SKM-1 (cell line): ENCODE measurements at regions not wholly inside any gene's neighbourhood (a gene's known extent, or its start where the extent isn't known, plus 50 kb on each side); places are given as distances from the start of the nearest gene placed in this dataset.
"Not testable (repeated sequence)": the region's sequence is repeated elsewhere in the genome, so short reads cannot be mapped to it uniquely, and the experiment has no call there.

Experiments
- DNase-seq: peaks from one replicate; lab custom pipeline; 2025; ENCODE audit not compliant: unreplicated experiment; lab: John Stamatoyannopoulos, UW

DNA sequence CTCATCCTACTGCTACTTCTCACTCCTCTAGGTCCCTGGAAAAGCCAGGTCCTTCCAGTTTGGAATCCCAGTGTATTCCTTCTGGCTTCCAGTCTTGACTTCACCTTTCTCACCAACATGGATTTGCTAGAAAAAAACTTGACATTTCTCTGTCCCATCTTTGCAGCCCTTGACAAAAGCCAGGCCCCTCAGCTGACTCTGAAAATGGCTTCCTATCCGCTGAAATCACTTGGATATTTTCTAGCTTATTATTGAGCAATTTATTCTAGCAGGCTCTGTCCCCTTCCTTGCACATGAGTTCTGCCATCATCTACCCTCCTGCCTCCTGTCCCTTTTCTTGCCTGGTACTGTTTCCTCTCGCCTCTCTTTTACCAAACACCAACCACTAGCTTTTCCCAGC is 427.2 kb downstream of the BUD13 start:
- no peak for DNase-seq

DNA sequence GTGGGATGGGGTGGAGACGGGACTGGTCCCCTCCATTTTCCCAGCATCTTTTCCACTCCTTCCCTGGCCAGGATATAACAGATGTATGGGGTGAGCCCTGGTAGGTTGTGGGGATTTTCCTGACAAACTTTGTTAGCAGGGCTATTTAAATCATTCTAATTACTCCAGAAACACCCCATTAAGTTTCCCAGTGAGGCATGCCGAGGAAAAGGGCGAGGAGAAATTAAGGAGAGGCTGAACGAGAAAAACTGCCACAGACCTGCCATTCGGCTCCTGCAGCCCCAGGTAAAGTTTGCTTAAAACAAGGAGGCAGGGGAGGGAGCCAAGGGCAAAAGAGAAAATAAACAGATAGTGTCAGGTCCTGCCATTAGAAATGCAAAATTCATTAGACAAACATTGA is 428.2 kb downstream of the BUD13 start:
- DNase-seq: no peak

DNA sequence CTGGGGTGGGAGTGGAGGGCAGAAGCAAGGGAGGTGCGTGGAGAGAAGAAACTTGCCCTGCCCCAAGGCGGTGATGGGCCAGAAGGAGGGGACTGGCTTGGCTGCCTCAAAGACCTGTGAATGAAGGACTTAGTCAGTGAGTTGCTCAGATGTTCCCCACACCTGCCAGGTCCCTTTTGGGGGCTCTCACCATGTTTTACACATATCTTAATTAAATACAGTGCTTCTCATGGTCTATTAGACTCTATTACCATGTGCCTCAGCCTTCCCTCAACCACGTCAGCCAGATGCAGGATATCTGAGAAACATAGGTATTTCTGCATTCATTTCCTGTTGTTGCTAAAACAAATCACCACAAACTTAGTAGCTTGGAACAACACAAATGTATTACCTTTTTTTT is 429.5 kb downstream of the BUD13 start:
- DNase-seq: no peak

DNA sequence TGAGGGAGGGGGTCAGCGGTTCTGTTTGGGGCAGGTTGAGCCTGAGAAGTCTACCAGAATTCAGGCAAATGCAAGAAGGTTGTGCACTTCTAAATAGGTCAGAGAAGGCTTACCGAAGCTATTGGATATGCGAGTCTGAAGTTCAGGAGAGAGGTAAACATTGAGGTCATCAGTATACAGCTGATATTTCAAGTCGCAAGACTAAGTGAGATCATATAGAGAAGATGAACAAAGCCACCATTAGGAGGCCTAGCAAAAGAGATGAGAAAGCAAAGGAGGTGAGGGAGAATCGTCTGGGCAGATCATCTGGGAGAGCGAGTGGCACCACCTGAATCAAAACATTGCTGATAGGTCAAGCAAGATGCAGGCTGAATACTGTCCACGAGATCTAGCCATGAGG is 430.6 kb downstream of the BUD13 start:
- no peak for DNase-seq

DNA sequence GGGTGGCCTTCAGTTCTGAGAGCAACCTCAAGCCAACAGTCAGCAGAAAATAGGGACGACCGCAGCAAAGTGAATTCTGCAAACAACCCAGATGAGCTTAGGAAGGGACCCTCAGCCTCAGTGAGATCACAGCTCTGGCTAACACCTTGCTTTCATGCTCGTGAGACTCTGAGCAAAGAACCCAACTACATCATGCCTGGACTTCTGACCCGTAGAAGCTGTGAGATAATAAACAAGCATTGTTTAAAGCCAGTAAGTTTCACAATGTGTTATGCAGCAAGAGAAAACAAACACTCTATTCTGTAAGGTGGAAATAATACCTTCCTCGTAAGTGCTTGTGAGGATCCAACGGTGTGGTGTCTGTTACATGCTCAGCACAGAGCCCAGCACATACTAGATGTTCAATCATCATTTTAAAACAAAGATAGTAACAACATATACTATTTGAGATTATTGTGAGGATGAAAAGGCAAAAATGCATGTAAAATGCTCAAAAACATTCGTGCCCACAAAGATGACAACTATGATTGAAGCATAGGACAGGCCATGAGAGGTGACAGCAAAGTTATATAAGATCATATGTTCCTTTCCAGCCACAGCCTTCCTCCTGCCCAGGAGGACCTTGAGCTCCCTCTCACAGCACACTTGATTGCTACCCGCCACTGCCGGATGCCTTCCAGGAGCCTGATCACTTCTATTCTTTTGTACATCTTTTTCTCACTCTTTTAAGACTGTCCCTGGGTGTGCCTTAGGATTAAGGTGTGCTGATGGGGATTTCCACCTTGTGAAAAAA is 433.3 kb downstream of the BUD13 start:
- DNase-seq: no peak

DNA sequence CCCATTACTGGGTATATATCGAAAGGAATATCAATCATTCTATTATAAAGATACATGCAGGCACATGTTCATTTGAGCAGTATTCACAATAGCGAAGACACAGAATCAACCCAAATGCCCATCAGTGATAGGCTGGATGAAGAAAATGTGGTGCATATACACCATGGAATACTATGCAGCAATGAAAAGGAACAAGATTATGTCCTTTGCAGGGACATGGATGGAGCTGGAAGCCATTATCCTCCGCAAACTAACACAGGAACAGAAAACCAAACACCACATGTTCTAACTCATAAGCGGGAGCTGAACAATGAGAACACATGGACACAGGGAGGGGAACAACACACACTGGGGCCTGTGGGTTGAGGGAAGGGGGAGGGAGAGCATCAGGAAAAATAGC is 434.3 kb downstream of the BUD13 start:
- DNase-seq: not testable (repeated sequence)

DNA sequence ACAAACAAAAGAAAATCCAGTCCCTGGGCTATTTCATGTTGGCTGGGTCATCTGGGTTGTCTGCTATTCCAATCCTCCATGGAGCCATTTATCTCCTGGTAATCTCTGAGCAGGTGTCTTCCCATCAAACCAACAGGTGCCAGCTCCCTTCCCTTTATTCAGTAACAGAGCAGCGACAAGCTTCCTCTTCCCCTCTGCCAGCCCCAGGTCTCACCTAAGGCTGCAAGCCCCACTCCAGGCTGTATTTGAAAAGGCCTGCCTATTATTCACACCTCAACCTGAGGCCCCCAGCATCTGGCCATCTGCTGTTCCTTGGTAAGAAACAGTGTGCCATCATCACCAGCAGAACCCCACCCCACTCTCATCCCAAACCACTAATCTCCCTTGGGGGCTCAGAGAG is 436.2 kb downstream of the BUD13 start:
- no peak for DNase-seq

DNA sequence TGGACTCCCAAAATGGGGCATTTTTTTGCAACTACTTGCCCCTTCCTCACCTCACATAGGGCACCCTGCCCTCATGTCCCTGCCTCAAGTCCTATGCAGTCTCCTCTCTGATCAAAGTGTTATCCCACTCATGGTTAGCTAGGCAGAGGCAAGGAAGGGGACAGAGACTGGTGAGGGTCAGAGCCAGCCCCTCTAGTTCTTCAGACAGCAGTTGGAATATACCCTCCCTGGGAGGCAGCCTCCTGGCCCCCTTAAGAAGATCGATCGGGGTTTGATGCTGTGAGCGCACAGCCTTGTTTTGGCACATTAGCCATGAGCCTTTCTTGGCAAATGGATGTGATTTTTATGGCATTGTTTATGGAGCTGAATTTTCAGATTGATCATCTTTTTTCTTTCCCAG is 436.9 kb downstream of the BUD13 start:
- no peak for DNase-seq

DNA sequence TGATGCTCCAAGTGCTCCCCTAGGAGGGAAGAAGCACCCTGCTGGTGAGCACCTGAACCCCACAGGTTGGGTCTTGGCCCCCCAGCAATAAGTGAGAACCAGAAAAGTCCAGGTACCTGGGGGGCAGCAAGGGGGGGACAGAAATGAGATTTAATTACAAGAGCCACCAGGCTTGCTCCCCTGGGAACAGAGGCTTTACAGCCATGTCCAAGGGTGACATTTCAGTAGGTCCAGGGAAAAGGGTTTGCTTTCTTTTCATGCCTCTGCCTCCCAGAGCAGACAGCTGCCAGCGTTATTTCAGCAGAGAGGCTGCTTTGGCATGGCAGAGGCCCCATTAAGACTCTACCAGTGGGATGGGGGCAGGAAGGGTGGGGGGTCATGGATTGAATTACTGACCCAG is 437.7 kb downstream of the BUD13 start:
- DNase-seq: no peak

DNA sequence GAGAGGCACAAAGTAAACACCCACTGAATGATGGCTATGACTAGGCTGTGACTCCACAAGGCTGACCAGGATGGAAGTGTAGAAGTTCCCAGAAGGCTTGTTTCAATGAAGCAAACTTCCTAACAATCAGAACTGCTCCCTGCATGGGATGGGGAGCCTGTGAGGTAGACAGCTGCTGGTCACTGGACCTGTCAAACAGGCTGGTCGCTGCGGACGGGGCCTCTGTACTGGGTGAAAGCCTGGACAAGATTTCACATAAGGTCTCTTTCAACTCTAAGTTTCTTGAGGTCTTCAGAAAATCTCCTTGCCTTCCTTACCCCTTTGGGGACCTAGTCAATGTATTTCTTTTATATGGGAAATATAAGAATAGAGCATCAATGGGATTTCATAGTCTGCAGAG is 438.2 kb downstream of the BUD13 start:
- no peak for DNase-seq

DNA sequence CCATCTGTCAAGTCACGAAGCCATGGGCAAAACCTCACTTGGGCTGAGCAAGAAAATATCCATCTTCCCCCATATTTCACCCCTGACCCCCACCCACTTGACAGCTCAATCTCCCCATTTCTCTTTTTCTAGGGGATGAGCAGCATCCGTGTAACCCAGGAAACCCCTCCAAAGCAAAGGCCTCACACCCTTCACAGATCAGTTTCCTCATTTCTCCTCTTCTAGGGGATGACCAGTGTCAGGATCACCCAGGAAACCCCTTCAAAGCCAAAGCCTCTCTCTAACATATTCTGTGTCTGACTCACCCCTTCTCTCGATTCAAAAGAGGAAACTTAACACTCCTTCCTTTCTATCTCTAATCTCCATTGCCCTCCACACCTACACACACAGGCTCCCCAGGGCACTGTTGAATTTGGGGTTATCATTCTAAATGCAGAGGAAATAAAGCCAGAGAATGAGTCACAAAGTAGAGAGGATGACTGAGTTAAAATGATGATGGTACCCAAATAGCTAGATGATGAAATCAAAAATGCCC is 439.7 kb downstream of the BUD13 start:
- DNase-seq: no peak

DNA sequence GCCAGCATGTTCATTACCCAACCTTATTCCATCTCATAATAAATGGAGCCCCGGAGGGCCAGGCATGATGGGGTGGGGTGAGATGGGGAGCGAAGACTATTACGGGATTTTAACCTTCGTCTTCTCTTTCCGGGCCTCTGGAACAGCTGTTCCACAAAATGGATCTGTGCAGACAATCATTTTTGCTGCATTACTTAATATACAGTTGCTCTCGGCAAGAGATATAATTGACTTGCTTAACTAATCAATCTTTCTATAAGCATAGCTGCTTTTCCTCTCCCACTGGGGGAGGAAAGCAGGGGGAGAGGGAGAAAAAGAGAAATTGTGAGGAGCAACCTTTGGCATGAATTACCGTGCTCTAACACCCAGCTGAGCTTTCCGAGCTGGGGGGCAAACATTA is 440.4 kb downstream of the BUD13 start:
- no peak for DNase-seq

DNA sequence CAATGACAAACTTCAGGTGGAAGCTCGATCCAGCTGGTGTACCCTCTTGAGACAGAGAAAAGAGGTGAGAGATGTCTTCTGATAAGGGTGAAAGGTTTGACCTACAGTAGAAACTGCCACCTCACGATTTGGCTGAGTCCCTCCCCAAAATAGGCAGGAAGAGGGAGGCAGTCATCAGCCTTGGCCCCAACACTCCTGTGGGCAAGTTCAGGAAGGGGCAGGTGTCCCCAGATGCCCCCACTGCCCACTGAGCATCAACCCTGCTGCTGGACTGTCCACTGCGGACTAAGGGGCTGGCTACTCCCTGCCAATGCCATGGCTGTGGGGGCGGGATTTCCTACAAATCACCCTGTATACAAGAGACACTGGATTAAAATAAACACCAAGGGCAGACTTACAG is 441.4 kb downstream of the BUD13 start:
- DNase-seq: no peak

DNA sequence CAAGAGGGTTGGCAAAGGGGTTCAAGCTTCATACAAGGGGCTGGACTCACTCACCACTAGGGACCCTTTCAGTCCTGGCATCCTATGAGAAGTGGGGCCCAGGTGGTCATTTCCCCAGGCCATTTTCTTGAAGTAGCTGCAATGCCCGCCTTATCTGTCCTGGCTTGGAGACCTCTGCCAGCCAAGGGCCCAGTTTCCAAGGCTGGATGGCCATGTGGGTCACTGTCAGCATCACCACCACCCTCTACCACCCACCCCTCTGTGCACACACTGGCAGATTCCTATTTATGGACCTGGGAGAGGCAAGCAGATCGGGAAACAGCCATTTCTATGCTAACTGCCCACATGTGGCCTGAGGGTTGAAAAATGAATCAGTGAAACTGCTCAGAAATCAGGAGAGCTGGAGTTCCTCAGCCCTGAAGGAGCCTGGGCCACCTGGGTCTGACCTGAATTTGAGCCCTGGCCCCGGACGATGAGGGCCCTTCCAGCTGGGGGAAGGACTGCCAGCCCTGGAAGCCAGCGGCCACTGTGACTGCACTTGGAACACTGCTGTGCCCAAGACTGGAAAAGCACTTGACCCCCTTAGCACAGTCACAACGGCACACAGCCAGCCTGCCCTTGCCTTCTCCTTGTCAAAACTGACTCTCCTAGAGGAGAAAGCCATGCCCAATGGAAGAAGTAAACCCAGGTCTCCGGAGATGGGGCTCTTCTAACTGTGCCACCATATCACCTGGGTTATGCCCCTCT is 442.2 kb downstream of the BUD13 start:
- DNase-seq: no peak

DNA sequence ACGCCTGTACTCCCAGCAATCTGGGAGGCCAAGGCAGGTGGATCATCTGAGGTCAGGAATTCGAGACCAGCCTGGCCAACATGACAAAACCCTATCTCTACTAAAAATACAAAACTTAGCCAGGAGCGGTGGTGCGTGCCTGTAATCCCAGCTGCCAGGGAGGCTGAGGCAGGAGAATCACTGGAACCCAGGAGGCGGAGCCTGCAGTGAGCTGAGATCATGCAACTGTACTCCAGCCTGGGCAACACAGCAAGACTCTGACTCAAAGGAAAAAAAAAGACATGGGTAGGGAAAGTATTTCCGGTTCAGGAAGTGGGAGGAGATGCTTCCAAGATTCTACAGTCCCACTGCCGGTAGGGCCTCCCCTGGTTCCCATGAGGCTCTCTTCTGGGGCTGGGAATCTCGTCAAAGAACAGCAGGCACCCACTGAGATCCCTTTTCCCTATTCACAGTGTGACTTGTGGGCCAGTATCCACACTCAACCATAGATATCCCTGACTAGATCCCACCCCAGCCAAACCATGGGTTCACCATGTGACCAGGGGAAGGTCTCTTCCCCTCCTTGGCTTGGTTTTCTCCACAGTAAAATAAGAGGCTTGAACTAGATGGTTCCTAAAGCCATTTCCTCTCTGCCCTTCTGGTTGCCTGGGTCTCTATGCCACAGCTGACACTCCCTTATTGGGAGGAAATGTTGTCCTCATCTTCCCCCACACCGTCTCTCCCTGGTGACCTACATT is 443.3 kb downstream of the BUD13 start:
- DNase-seq: no peak

DNA sequence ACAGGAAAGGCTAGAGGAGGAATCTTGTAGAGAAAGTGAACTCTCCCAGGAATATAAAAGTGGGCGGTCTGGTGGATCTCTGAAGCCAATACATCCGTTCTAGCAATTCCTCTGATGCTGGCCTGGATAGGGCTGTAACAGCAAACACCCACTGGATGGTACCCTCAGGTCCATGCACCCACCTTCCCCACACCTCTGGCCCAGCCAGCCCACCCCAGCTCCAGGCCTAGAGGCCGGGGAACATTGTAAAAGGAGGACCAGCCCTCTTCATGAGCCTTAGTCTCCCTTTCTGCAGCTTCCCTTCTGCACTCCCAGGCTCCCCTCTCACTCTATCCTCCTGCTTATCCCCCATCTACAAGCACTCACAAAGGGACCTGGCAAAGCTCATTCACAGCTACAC is 443.9 kb downstream of the BUD13 start:
- no peak for DNase-seq

DNA sequence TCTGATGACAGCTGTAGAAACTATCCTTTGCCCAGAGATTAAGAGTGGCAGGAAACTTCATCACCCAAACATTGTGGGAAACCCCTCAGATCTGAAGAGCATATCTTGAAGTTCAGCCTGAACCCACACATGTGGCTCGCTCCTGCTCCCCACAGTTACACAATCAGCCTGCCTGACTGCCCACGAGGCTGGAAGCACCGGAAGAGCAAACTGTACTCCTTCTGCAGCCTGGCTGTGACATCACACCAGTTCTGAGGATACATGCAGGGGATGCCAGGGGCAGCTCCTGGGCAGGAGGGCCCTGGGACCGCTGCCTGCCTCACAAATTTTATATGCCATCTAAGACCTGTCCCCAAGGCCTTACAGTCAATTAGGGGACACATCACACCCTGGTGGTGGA is 444.4 kb downstream of the BUD13 start:
- no peak for DNase-seq

DNA sequence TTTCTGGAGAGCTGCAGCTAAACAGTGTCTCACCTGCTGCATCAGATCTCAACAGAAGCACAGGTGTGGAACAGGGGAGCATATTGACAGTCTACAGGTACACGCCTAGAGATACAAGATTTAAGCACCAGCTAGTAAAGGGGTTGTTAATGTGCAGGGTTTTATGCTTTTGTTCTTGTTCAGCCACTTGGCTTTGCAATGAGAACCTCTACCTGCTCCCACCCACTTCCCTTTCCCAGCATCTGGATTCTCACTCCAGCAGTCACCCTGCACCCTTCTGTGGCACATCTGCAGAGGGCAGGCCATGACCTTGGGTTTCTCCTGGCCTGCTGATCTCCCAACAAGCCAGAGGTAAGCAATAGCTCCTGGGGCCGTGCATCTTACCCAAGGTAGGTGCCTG is 446.6 kb downstream of the BUD13 start:
- DNase-seq: no peak

DNA sequence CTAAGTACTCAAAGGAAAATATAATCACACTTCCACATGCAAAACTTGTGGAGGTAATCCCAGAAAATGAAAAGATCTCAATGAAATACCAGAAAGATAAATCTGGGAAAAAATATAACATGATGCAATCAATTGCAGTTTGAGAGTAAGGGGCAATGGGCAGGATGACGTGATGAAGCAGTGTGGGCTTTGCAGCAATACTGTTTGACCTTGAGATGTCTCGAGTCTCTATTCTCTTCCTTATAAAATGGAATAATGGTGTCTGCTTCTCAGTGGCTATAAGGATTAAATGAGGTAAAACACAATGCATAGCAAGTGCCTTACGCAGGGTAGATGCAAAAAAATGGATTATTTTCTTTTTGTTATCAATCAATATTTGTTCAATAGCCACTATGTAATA is 447.5 kb downstream of the BUD13 start:
- no peak for DNase-seq

DNA sequence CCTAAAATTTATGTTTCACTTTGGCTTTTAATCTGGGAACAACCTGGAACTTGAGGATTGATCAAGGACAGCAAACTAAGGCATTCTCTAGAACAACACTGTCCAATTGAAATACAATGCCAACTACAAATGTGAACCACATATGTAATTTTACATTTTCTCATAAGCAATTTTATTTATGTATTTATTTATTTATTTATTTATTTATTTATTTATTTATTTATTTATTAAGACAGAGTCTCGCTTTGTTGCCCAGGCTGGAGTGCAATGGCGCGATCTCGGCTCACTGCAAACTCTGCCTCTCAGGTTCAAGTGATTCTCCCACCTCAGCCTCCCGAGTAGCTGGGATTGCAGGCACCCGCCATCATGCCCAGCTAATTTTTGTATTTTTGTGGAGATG is 448.7 kb downstream of the BUD13 start:
- not testable (repeated sequence) for DNase-seq

DNA sequence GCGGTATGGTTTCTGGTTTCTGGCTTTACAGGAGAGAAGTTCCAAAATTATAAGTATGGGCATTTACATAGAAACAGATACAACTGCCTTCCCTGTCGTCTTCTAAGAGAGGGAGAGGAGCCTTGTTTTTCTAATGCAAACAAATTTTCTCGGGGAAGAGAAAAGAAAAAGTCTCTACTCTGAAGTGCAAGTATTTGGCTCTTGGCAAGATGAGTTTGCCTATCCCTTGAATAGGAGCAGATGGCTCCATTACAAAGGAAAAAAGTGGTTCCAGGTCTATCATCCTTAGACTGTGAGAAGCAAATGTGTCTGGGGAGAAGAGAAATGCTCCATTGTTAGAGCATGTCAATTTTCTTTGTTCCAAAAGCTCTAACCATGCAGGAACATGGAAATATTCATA is 455.6 kb downstream of the BUD13 start:
- no peak for DNase-seq

DNA sequence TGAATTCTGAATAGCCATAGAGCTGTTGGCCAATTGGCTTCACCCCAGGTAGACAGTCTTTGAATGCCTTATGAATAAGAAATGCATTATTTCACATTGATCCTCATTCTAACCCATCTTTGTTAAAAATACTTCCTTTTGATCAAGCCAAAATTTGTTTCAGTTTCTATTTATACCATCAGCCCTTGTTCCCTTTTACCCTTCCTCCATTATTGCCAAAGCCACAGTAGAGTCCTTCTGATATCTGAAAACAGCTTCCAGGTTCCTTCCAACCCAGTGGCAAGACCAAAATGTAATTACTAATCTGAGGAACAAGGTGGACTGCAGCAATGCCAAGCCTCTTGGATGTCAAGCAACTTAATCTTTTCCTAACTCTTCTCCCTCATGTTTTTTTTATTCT is 458.8 kb downstream of the BUD13 start:
- DNase-seq: no peak
